Hepatocyte (in vitro differentiated cells): ENCODE measurements at regions not wholly inside any gene's neighbourhood (a gene's known extent, or its start where the extent isn't known, plus 50 kb on each side); places are given as distances from the start of the nearest gene placed in this dataset.

Experiments
- EZH2phosphoT487 ChIP-seq: fragments of 200-600 bp; sonication (generic); IDR thresholded peaks from one replicate; pipeline ENCODE4 v1.6.1; 2018; ENCODE audit warnings: antibody characterized with exemption, mild to moderate bottlenecking, low read depth, moderate library complexity; ENCODE audit not compliant: unreplicated experiment, severe bottlenecking
- TF ChIP-seq, protein P1 (sequence below): fragments of 200-600 bp; sonication (generic); IDR thresholded peaks from 2 replicates; pipeline ENCODE4 v1.5.1; 2016; ENCODE audit warnings: antibody characterized with exemption, mild to moderate bottlenecking; ENCODE audit not compliant: poor library complexity

- TF ChIP-seq, protein P1, sequence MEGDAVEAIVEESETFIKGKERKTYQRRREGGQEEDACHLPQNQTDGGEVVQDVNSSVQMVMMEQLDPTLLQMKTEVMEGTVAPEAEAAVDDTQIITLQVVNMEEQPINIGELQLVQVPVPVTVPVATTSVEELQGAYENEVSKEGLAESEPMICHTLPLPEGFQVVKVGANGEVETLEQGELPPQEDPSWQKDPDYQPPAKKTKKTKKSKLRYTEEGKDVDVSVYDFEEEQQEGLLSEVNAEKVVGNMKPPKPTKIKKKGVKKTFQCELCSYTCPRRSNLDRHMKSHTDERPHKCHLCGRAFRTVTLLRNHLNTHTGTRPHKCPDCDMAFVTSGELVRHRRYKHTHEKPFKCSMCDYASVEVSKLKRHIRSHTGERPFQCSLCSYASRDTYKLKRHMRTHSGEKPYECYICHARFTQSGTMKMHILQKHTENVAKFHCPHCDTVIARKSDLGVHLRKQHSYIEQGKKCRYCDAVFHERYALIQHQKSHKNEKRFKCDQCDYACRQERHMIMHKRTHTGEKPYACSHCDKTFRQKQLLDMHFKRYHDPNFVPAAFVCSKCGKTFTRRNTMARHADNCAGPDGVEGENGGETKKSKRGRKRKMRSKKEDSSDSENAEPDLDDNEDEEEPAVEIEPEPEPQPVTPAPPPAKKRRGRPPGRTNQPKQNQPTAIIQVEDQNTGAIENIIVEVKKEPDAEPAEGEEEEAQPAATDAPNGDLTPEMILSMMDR = no peak
- TF ChIP-seq EZH2phosphoT487 = no peak
These were observed 139.9 kb downstream of the GPCPD1 start for GRCh38 chr20:5470943-5471342.
